Naive thymus-derived CD8-positive, alpha-beta T cell (primary cell): ENCODE measurements at regions not wholly inside any gene's neighbourhood (a gene's known extent, or its start where the extent isn't known, plus 50 kb on each side); places are given as distances from the start of the nearest gene placed in this dataset.

Experiments
- ATAC-seq, 2 donors: fragments of 150-1000 bp; cut with Tn5 transposase in 1 of 2; sonication (Bioruptor Pico), chemical (Tn5 transposase) in 1 of 2; 1 replicate in 1 of 2; 2 replicates in 1 of 2; pipeline ENCODE4 v1.10.0; 2021; ENCODE audit warnings: mild to moderate bottlenecking in 2 of 2, moderate library complexity in 2 of 2
- POLR2A ChIA-PET: fragments of 350-600 bp; sonication (Branson Sonifier 250); formaldehyde crosslinking; loops from one replicate; lab custom pipeline; 2021; ENCODE audit warnings: antibody characterized with exemption; lab: Charles Lee
- DNase-seq, 10 donors: peaks; one replicate each; pipeline versions ENCODE4 v3.0.0 to v3.0.0-alpha.2; 2020 to 2022
- H3K27ac Mint-ChIP-seq, 10 donors: one replicate each; pipeline ENCODE4 v1.8.0; 2020 to 2022; ENCODE audit warnings: mild to moderate bottlenecking in 10 of 10, mixed read lengths in 10 of 10, moderate library complexity in 4 of 10, inconsistent platforms in 1 of 10
- H3K27me3 Mint-ChIP-seq, 5 donors: one replicate each; pipeline ENCODE4 v1.8.0; 2021 to 2022; ENCODE audit warnings: mixed read lengths in 5 of 5
- H3K36me3 Mint-ChIP-seq, 3 donors: one replicate each; pipeline ENCODE4 v1.8.0; 2020 to 2022; ENCODE audit warnings: mixed read lengths in 3 of 3, mild to moderate bottlenecking in 2 of 3, inconsistent platforms in 1 of 3
- H3K4me1 Mint-ChIP-seq, 4 donors: one replicate each; pipeline ENCODE4 v1.8.0; 2021 to 2022; ENCODE audit warnings: mixed read lengths in 4 of 4
- H3K4me3 Mint-ChIP-seq, 10 donors: one replicate each; pipeline ENCODE4 v1.8.0; 2020 to 2022; ENCODE audit warnings: mild to moderate bottlenecking in 10 of 10, mixed read lengths in 10 of 10, moderate library complexity in 6 of 10, inconsistent platforms in 1 of 10
- H3K9me3 Mint-ChIP-seq, 9 donors: one replicate each; pipeline ENCODE4 v1.8.0; 2020 to 2022; ENCODE audit warnings: mixed read lengths in 9 of 9, mild to moderate bottlenecking in 3 of 9, inconsistent platforms in 1 of 9, moderate library complexity in 1 of 9

DNA sequence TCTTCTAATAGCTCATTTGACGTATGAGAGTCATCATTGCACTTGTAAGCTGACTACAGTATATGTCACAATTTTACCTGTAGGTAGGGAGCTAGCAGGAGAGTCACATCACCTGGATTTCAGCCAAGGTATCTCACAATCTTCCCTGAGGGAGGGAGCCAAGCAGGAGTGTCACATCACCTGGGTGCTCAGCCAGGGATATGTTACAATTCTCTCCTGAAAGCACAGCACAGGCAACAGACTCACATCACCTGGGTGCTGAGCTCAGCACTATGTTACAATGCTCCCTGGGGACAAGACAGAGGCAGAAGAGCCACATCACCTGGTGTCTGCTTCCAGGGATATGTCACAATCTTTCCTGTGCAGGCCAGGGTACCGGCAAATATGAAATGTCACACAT, 51.5 kb upstream of the ZNF730 start:
- H3K27ac Mint-ChIP-seq = no peak overlapping the region
- POLR2A ChIA-PET = no interaction called here

DNA sequence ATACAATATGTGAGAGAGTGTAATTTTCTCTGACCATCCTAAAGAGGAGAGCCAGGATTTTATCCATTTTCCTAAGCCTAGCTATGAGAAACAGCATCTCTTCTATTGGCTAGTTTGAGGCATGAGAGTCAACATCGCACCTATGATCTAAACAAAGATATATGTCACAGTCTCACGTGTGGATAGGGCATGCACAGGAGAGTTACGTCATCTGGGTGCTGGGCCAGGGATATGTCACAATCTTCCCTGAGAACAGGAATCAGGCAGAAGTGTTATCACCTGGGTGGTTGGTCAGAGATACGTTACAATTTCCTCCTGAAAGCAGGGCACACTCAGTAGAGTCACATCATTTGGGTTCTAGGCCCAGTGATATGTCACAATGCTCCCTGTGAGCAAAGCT, 53.9 kb upstream of the ZNF730 start:
- Mint-ChIP-seq H3K4me3 (no peak overlapping the region), H3K9me3 (peaks cover 0 to 32% (median 8%) of the 10 kb centered on the region in 9 donors), H3K4me1 (no peaks in the 10 kb centered on the region), H3K36me3 (peaks cover 0 to 5% (median 0%) of the 10 kb centered on the region in 3 donors), H3K27ac (no peak overlapping the region), H3K27me3 (peaks cover 2 to 29% (median 7%) of the 10 kb centered on the region in 5 donors)
- POLR2A ChIA-PET = no interaction called here
- ATAC-seq (no peak), DNase-seq (no peak)

More for the DNA sequence above, 51.5 kb upstream of the ZNF730 start:
- H3K4me1 Mint-ChIP-seq = peaks cover 0 to 4% (median 2%) of the 10 kb centered on the region in 4 donors
- H3K27me3 Mint-ChIP-seq = peaks cover 16 to 51% (median 23%) of the 10 kb centered on the region in 5 donors
- no peak for ATAC-seq
- H3K4me3 Mint-ChIP-seq = no peak overlapping the region
- no peak for DNase-seq
- H3K9me3 Mint-ChIP-seq = peaks cover 0 to 35% (median 19%) of the 10 kb centered on the region in 9 donors
- peaks cover 0 to 14% (median 4%) of the 10 kb centered on the region in 3 donors for H3K36me3 Mint-ChIP-seq

DNA sequence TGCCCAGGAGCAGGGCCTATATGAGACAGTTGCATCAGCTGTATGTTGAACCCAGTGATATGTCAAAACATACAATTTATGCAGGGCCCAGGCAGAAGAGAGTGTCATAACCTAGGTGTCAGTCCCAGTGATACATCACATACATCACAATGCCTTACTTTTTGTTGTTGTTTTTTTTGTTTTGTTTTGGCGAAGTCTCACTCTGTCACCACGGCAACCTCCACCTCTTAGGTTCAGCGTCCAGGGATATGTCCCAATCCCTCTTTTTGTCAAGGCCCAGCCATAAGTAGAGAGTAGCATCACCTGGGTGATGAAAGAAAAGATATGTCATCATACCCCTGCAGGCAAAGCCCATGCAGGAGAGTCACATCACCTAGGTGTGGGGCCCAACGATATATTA, 56.8 kb upstream of the ZNF730 start:
- DNase-seq (no peak), ATAC-seq (no peak)
- Mint-ChIP-seq H3K4me3 (no peak overlapping the region), H3K4me1 (no peaks in the 10 kb centered on the region), H3K27ac (no peak overlapping the region), H3K27me3 (no peaks in the 10 kb centered on the region), H3K36me3 (peaks cover 0 to 4% (median 0%) of the 10 kb centered on the region in 3 donors), H3K9me3 (peaks cover 0 to 38% (median 6%) of the 10 kb centered on the region in 9 donors)
- POLR2A ChIA-PET = no interaction called here

DNA sequence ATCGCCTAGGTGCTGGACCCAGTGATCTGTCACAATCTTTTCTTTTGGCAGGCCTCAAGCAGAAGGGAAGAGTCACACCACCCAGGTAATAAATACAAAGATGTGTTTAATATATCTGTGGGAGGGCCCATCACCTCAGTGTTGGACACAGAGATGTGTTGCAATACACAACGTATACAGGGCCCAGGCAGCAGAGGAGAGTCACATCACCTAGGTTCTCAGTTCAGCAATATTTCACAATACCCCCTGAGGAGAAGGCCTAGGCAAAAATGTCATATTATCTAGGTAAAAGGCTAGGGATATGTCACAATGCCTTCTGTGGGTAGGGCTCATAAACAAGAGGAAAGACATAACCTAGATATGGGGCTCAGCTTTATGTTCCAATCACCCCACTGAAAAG, 53.5 kb upstream of the ZNF728 start:
- peaks cover 0 to 40% (median 12%) of the 10 kb centered on the region in 9 donors for H3K9me3 Mint-ChIP-seq
- H3K27ac Mint-ChIP-seq = no peak overlapping the region
- no peak for DNase-seq
- H3K4me1 Mint-ChIP-seq = no peaks in the 10 kb centered on the region
- no peak for ATAC-seq
- H3K27me3 Mint-ChIP-seq = no peaks in the 10 kb centered on the region
- H3K4me3 Mint-ChIP-seq = no peak overlapping the region
- H3K36me3 Mint-ChIP-seq = peaks cover 0 to 4% (median 0%) of the 10 kb centered on the region in 3 donors
- POLR2A ChIA-PET = no interaction called here

DNA sequence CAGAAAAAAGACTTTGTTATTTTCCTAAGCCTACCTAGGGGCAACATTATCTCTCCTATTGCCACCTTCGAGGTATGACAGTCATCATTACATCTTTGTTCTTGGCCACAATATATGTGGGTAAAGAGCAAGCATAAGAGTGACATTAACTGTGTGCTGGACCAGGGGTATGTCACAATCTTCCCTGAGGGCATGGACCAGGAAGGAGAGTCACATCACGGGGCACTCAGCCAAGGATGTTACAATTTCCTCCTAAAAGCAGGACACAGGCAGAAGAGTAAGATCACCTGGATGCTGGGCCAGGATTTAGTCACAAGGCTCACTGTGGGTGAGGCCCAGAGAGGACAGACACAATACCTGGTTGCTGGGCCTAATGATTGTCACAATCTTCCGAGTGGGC, 53.0 kb upstream of the ZNF728 start:
- Mint-ChIP-seq H3K36me3 (peaks cover 0 to 4% (median 0%) of the 10 kb centered on the region in 3 donors), H3K4me1 (no peaks in the 10 kb centered on the region), H3K9me3 (peaks cover 0 to 44% (median 13%) of the 10 kb centered on the region in 9 donors), H3K27ac (no peak overlapping the region), H3K4me3 (no peak overlapping the region), H3K27me3 (no peaks in the 10 kb centered on the region)
- POLR2A ChIA-PET = no interaction called here
- no peak for DNase-seq
- no peak for ATAC-seq

DNA sequence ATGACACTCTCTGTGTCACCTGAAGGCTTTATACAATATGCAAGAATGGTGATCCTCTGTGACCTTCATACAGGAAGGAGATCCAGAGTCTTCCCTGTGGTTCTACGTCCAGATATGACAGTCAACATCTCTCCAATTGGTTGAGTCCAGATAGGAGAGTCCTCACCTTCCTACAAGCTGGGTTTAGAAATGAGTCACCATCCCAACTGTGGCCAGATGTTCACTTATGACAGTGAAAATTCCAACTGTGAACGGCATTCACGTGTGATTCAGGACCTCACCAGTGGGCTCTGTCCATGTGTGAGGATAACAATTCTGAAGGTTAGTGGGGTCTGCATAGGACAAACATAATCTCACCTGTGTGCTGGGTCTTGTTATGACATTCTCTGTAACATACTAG, 52.5 kb upstream of the ZNF728 start:
- POLR2A ChIA-PET = no interaction called here
- DNase-seq (no peak), ATAC-seq (no peak)
- Mint-ChIP-seq H3K27me3 (no peaks in the 10 kb centered on the region), H3K4me1 (no peaks in the 10 kb centered on the region), H3K4me3 (no peak overlapping the region), H3K36me3 (peaks cover 0 to 4% (median 0%) of the 10 kb centered on the region in 3 donors), H3K9me3 (peaks cover 0 to 44% (median 13%) of the 10 kb centered on the region in 9 donors), H3K27ac (no peak overlapping the region)

DNA sequence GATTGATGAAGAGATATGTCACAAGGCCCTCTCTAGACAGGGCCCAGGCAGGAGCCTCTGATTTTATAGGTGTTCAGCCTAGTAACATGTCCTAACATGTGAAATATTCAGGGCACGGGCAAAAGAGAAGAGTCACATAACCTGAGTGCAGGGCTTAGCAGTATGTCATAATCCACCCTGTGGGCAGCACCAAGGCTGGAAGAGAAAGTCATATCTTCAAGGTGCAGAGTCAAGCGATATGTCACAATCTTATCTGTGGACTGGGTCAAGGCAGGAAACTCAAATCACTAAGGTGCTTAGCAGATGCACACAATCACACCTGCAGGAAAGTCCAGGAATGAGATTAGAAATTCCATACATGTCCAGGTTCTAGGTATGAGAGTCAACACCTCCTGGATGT, 51.5 kb upstream of the ZNF728 start:
- H3K27me3 Mint-ChIP-seq = no peaks in the 10 kb centered on the region
- ATAC-seq (no peak), DNase-seq (no peak)
- H3K36me3 Mint-ChIP-seq = peaks cover 0 to 4% (median 0%) of the 10 kb centered on the region in 3 donors
- H3K4me3 Mint-ChIP-seq = no peak overlapping the region
- H3K9me3 Mint-ChIP-seq = peaks cover 0 to 37% (median 10%) of the 10 kb centered on the region in 9 donors
- H3K4me1 Mint-ChIP-seq = no peaks in the 10 kb centered on the region
- POLR2A ChIA-PET = no interaction called here
- H3K27ac Mint-ChIP-seq = no peak overlapping the region
